Endothelial cell of umbilical vein (primary cell): ENCODE measurements at regions not wholly inside any gene's neighbourhood (a gene's known extent, or its start where the extent isn't known, plus 50 kb on each side); places are given as distances from the start of the nearest gene placed in this dataset.

ENCODE experiments used
- EZH2 ChIP-seq: IDR thresholded peaks from 2 replicates; pipeline ENCODE4 v1.6.1; 2012; ENCODE audit warnings: borderline replicate concordance, low read depth, mild to moderate bottlenecking, moderate library complexity, low read length, inconsistent platforms; ENCODE audit not compliant: severe bottlenecking
- TF ChIP-seq, protein P1 (sequence below), 2 donors: IDR thresholded peaks; 1 replicate in 1 of 2; 2 replicates in 1 of 2; pipeline ENCODE4 v1.5.1; 2011; ENCODE audit warnings: low read length in 2 of 2, mild to moderate bottlenecking in 2 of 2, moderate library complexity in 2 of 2, control low read depth in 1 of 2, inconsistent platforms in 1 of 2, low read depth in 1 of 2; ENCODE audit not compliant: insufficient read depth in 1 of 2; ENCODE audit errors: extremely low read depth in 1 of 2

DNA sequence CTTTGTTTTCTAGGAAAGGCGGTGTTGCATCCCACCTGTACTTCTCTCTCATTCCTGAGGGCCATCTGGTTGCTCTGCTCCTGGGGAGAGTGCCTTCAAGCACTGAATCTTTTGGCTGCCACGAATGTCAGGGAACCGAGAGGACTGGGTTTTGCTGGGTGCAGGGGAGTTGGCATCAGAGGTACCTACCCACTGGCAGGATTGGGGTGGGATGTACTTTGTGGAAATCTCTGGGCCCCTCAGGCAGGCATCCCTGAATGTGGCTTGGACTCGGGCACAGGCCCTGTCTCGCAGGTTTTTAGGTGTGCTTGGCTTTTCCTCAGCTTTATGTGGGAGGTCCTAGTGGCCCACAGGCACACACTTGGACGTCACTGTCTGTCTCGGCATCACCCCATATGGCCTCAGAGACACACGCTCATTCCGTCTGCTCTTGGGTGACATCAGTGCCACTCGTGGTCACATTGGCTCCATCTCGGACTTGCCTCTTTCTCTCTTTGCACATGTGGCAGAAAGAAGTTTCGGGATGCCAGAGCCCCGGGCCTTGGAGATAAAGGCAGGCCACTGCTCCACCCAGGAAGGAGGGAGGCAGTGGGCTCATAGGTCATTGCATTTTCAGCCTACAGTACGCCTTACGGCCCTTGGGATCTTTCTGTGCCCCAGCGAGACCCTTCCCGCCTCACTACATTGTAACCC, 325.6 kb downstream of the ZNF716 start:
- TF ChIP-seq, protein P1, sequence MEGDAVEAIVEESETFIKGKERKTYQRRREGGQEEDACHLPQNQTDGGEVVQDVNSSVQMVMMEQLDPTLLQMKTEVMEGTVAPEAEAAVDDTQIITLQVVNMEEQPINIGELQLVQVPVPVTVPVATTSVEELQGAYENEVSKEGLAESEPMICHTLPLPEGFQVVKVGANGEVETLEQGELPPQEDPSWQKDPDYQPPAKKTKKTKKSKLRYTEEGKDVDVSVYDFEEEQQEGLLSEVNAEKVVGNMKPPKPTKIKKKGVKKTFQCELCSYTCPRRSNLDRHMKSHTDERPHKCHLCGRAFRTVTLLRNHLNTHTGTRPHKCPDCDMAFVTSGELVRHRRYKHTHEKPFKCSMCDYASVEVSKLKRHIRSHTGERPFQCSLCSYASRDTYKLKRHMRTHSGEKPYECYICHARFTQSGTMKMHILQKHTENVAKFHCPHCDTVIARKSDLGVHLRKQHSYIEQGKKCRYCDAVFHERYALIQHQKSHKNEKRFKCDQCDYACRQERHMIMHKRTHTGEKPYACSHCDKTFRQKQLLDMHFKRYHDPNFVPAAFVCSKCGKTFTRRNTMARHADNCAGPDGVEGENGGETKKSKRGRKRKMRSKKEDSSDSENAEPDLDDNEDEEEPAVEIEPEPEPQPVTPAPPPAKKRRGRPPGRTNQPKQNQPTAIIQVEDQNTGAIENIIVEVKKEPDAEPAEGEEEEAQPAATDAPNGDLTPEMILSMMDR (IDR thresholded peaks at IDR 0.05; ENCODE audit: extremely low read depth in 1 of 2, insufficient read depth in 1 of 2, low read depth in 1 of 2, low read length in 2 of 2): no peak
- no peak for TF ChIP-seq EZH2
